Endothelial cell (in vitro differentiated cells): ENCODE measurements at regions not wholly inside any gene's neighbourhood (a gene's known extent, or its start where the extent isn't known, plus 50 kb on each side); places are given as distances from the start of the nearest gene placed in this dataset.
"Not testable (repeated sequence)": the region's sequence is repeated elsewhere in the genome, so short reads cannot be mapped to it uniquely, and the experiment has no call there.

Experiments
- DNase-seq: peaks from one replicate; pipeline ENCODE4 v3.0.0; 2021; ENCODE audit warnings: low spot score
- H3K27ac Mint-ChIP-seq: one replicate; pipeline ENCODE4 v1.8.0; 2021; ENCODE audit warnings: mixed read lengths, inconsistent platforms; ENCODE audit not compliant: unreplicated experiment
- H3K27me3 Mint-ChIP-seq: one replicate; pipeline ENCODE4 v1.8.0; 2021; ENCODE audit warnings: mild to moderate bottlenecking, moderate library complexity, mixed read lengths, inconsistent platforms; ENCODE audit not compliant: unreplicated experiment
- H3K36me3 Mint-ChIP-seq: one replicate; pipeline ENCODE4 v1.8.0; 2021; ENCODE audit warnings: mild to moderate bottlenecking, low read depth, mixed read lengths, inconsistent platforms; ENCODE audit not compliant: unreplicated experiment
- H3K4me1 Mint-ChIP-seq: one replicate; pipeline ENCODE4 v1.8.0; 2021; ENCODE audit warnings: mild to moderate bottlenecking, mixed read lengths, inconsistent platforms; ENCODE audit not compliant: unreplicated experiment
- H3K4me3 Mint-ChIP-seq: one replicate; pipeline ENCODE4 v1.8.0; 2021; ENCODE audit warnings: mild to moderate bottlenecking, mixed read lengths, inconsistent platforms; ENCODE audit not compliant: unreplicated experiment
- H3K9me3 Mint-ChIP-seq: one replicate; pipeline ENCODE4 v1.8.0; 2021; ENCODE audit warnings: mixed read lengths, inconsistent platforms; ENCODE audit not compliant: unreplicated experiment
- TF ChIP-seq, protein P1 (sequence below): fragments of 200-600 bp; sonication (generic); IDR thresholded peaks from one replicate; pipeline ENCODE4 v1.5.0; 2021; ENCODE audit warnings: antibody characterized with exemption; ENCODE audit not compliant: unreplicated experiment

DNA sequence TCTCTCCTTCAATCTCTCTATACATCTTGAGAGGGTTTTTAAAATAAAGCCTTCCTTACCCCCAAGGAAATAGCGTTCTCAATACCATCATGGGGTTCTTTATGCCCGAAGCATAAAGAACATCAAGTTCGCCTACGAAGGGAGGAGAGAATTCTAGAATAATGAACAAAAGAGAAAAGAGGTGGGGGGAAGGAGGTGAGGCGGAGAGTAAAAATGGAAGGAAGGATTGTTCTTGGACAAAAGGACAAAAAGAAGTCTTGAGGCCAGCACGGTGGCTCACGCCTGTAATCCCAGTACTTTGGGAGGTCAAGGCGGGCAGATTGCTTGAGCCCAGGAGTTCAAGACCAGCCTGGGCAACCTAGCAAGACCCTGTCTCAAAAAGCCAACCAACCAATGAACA is 319.8 kb upstream of the NCKAP5 start:
- TF ChIP-seq, protein P1, sequence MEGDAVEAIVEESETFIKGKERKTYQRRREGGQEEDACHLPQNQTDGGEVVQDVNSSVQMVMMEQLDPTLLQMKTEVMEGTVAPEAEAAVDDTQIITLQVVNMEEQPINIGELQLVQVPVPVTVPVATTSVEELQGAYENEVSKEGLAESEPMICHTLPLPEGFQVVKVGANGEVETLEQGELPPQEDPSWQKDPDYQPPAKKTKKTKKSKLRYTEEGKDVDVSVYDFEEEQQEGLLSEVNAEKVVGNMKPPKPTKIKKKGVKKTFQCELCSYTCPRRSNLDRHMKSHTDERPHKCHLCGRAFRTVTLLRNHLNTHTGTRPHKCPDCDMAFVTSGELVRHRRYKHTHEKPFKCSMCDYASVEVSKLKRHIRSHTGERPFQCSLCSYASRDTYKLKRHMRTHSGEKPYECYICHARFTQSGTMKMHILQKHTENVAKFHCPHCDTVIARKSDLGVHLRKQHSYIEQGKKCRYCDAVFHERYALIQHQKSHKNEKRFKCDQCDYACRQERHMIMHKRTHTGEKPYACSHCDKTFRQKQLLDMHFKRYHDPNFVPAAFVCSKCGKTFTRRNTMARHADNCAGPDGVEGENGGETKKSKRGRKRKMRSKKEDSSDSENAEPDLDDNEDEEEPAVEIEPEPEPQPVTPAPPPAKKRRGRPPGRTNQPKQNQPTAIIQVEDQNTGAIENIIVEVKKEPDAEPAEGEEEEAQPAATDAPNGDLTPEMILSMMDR, result no peak
- no peaks in the 10 kb centered on the region for H3K9me3 Mint-ChIP-seq
- no peaks in the 10 kb centered on the region for H3K36me3 Mint-ChIP-seq

DNA sequence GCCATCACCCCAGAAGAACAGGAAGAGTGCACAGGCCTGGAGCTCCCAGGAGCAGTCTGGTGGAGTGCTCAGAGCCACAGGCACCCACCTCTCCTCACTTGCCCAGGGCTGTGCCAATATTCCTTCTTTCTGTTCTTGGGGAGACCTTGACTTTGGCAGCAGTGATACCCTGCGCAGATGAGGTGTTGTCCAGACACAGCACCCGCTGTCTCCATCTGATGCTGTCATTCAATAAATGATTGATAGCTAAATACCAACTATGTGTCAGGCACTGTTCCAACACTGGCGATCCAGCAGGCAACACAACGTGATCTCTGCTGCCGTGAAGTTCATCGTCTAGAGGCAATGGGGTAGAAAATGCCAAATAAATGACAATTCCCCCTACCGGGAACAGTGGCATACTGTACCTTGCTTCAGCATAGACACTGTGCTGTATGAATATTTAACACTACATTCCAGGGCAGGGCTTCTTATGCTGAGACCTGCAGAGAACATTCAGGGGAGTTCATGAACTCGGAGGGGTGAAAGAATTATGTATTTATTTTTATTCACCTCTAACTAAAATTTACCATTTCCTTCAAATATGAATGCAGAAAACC is 320.5 kb upstream of the NCKAP5 start:
- no peak overlapping the region for H3K4me3 Mint-ChIP-seq
- H3K27ac Mint-ChIP-seq, result no peak overlapping the region
- peaks cover 7% of the 10 kb centered on the region for H3K27me3 Mint-ChIP-seq
- peaks cover 13% of the 10 kb centered on the region for H3K4me1 Mint-ChIP-seq
- TF ChIP-seq, protein P1, result no peak
- peaks cover 3% of the 10 kb centered on the region for H3K36me3 Mint-ChIP-seq
- no peak for DNase-seq
- no peaks in the 10 kb centered on the region for H3K9me3 Mint-ChIP-seq

More for the DNA sequence above, 319.8 kb upstream of the NCKAP5 start:
- Mint-ChIP-seq H3K27me3 (peaks cover 3% of the 10 kb centered on the region), H3K27ac (no peak overlapping the region), H3K4me3 (no peak overlapping the region), H3K4me1 (peaks cover 13% of the 10 kb centered on the region)
- no peak for DNase-seq

DNA sequence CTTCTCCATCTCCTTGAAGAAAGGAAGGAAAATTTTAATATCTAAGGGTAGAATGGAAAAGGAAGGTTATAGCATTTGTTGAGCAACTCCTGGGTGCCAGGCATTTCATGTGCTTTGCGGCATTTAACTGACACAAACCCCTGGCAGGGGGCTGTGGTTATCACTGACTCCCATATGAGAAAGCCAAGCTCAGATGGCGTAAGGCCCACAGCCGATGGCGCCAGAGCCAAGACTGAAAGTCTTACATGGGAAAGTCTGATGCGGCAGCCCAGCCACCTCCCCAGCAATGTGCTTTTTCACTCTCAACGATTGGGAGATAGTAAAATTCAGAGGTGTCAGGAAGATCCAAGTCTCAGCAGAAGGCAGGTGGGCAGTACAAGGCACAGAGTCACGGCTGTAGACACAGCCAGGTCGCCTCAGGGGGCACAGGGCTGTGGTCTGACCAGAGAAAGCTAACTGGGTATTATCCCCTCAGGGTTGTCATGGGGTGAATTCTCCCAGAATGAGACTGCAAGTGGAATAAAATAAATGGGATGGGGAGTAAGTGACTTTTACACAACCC is 324.2 kb upstream of the NCKAP5 start:
- Mint-ChIP-seq H3K27me3 (peaks cover 7% of the 10 kb centered on the region), H3K36me3 (peaks cover 13% of the 10 kb centered on the region), H3K4me1 (no peaks in the 10 kb centered on the region), H3K27ac (no peak overlapping the region), H3K9me3 (peaks cover 10% of the 10 kb centered on the region), H3K4me3 (no peak overlapping the region)
- no peak for DNase-seq
- TF ChIP-seq, protein P1, result no peak

DNA sequence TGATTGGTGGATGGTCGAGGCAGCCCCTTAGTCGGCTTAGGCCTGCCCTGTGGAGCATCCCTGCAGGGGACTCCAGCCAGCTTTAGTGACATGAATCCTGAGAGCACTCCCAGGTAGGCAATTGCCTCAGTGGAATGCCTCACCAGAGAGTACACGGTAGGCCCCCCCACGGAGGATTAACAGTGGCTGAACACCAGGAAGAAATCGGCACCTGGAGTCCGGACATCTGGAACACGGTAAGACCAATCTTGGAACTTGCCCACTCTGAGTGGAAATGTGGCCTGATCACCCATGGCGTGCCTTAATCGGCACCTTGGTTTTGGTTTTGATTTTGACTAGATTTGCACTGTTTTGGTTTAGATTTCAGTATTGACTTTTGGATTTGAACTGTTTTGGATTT is 326.2 kb upstream of the NCKAP5 start:
- peaks cover 10% of the 10 kb centered on the region for H3K9me3 Mint-ChIP-seq
- TF ChIP-seq, protein P1, result no peak
- no peaks in the 10 kb centered on the region for H3K4me1 Mint-ChIP-seq
- peaks cover 7% of the 10 kb centered on the region for H3K27me3 Mint-ChIP-seq
- no peak overlapping the region for H3K27ac Mint-ChIP-seq
- DNase-seq, result no peak
- no peak overlapping the region for H3K4me3 Mint-ChIP-seq
- peaks cover 16% of the 10 kb centered on the region for H3K36me3 Mint-ChIP-seq

DNA sequence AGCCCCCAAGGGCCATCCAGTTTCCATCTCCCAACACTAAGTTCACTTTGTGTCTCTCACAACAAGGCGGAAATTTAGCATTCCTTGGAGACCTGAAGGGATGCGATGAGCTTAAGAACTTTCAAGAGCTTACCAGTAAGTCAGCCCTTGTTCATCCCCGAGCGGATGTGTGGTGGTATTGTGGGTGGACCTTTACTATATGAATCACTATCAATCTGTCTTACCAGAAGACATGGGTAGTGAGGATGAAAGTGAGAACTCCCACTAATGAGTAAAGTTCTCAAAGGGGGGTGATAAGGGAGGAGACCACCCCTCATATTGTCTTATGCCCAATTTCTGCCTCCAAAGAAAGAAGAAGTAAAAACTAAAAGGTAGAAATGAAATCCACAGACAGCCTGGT is 329.6 kb upstream of the NCKAP5 start:
- not testable (repeated sequence) for DNase-seq, H3K4me1 Mint-ChIP-seq, H3K4me3 Mint-ChIP-seq, H3K27ac Mint-ChIP-seq, H3K27me3 Mint-ChIP-seq
- Mint-ChIP-seq H3K9me3 (peaks cover 10% of the 10 kb centered on the region), H3K36me3 (peaks cover 16% of the 10 kb centered on the region)
